Right renal pelvis (tissue), 4 donors: ENCODE measurements at regions not wholly inside any gene's neighbourhood (a gene's known extent, or its start where the extent isn't known, plus 50 kb on each side); places are given as distances from the start of the nearest gene placed in this dataset.
"Not testable (repeated sequence)": the region's sequence is repeated elsewhere in the genome, so short reads cannot be mapped to it uniquely, and the experiment has no call there.

Experiments used
- DNase-seq, 4 donors: peaks; one replicate each; pipeline ENCODE4 v3.0.0-alpha.2; 2013; ENCODE audit warnings: low read depth in 4 of 4, low spot score in 3 of 4, missing footprints in 1 of 4

DNA sequence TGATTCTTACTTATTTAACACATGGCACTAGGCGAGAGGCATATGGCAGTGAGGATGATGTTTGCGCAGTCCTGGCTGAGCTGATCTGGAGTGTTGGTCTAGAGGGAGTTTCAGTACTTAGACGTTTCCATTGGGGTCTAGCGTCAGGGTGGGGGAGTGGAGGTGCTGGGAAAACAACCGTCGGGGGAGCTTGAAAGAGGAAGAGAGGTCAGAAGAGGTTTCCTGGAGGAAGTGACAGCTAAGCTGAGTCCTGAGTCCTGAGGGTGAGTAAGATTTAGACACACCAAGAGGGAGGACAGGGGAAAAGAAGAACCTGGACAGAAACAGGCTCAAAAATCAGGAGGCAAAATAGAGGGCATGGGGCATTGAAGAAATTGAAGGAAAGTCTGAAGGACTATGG is 81.4 kb downstream of the ALOX5AP start:
- DNase-seq, result no peak

GRCh38 chr13:30818323-30818960 is 83.1 kb downstream of the ALOX5AP start:
- DNase-seq, result no peak

DNA sequence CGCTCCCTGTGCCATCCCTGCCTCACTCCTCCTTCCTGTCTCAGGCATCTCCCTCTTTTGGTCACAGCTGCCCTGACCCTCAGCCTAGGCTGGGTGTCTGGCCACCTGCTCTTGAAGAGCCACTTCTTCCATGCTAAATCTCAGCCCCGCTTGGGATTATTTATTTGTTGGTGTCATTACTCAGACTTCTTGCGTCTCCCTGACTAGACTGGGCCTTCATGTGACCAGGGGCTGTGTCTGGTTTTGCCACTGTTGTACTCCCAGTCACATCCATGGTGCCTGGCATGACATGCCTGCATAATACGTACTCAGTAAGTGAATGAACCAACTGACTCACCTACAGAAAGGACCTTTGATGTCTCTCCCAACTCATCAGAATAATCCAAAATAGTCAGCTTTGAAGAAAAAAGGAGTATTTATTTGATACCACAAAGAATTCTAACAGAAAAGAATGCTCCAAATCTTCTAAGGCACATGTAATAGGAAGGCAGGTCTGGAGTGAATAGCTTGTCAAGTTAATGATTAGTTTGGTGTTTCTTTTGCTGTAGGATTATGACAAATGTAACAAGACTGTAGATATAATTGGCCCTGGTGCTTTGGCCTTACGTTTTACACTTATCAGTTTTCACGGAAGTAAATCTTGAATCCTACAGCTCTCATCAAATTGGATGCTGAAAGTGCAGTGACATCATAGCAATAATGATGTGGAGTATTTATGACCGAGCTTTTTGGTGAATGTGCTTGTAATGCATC is 84.0 kb downstream of the ALOX5AP start:
- no peak for DNase-seq

DNA sequence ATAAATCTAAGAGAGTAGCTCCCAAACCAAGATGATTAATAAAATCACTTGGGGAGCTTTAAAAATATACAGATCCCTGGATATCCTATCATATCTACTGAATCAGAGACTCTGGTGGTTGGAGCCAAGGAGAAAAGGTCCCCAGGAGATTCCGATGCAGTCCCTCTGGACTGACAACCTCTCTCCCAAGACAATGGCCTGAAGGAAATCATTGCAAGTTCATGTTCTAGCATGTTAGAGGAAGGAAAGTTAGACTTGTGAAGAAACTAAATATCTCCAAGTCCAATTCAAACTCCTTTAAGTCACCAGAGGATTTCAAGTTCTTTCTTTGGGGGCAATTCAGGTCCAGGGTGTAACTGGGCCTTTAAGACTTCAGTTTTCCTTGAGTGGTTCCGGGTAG is 84.7 kb upstream of the MEDAG start:
- DNase-seq, result no peak

- DNase-seq, result no peak
These were observed 81.4 kb upstream of the MEDAG start for GRCh38 chr13:30824651-30825050.

GRCh38 chr13:30826911-30827577 is 79.0 kb upstream of the MEDAG start:
- no peak for DNase-seq

GRCh38 chr13:30827578-30827925 is 78.5 kb upstream of the MEDAG start:
- DNase-seq, result no peak

- DNase-seq, result no peak
These were observed 76.8 kb upstream of the MEDAG start for GRCh38 chr13:30829145-30829832.

- DNase-seq, result no peak
These were observed 76.0 kb upstream of the MEDAG start for GRCh38 chr13:30829833-30830637.

- no peak for DNase-seq
These were observed 75.5 kb upstream of the MEDAG start for GRCh38 chr13:30830638-30830965.

GRCh38 chr13:30831515-30831914 is 74.6 kb upstream of the MEDAG start:
- DNase-seq, result no peak

DNA sequence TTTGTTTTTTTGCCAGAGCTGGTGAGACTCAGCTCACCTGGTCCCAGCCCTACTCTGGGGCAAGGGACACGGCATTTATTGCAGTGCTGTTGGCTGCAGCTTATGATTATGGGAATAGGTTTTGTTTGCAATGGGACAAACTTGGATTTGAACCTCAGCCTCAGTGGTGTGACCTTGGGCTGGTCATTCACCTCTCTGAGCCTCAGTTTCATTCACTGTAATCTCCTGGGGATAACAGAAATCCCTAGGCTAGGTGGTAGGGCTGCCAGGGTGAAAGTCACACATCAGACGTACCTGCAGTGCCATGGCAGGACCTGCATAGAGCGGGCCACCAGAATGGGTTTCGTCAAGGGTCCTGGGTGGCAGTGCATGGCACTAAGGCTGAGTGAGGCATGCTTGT is 73.7 kb upstream of the MEDAG start:
- no peak for DNase-seq

- DNase-seq, result peak; percentile 52 to 82 (median 70)
These were observed 73.2 kb upstream of the MEDAG start for GRCh38 chr13:30832845-30833332.

DNA sequence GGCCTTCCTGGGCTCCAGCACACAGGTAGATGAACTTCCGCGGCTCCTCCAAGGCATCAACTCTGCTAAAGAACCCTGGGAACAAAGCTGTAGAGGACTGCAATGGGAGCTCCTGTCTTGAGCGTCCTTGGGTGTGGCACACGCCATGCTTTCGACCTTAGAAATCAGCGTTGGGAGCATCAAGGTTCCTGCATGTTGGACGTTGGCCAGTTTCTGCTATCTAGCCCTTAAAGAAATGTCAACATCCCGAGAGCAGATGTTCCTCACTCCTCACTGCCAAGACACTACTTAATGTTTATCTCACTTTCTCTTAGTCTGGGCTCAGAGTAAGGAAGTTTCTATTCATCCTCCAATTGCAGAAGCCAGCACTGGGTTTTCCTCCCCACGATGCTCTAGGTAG is 70.6 kb upstream of the MEDAG start:
- DNase-seq, result no peak

- DNase-seq, result no peak
These were observed 68.6 kb upstream of the MEDAG start for GRCh38 chr13:30837227-30838159.

DNA sequence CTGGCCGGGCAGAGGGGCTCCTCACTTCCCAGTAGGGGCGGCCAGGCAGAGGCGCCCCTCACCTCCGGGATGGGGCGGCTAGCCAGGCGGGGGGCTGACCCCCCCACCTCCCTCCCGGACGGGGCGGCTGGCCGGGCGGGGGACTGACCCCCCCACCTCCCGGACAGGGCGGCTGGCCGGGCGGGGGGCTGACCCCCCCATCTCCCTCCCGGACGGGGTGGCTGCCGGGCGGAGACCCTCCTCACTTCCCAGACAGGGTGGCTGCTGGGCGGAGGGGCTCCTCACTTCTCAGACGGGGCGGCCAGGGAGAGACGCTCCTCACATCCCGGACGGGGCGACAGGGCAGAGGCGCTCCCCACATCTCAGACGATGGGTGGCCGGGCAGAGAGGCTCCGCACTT is 66.4 kb upstream of the MEDAG start:
- DNase-seq, result not testable (repeated sequence)

GRCh38 chr13:30840515-30840914 is 65.6 kb upstream of the MEDAG start:
- no peak for DNase-seq

GRCh38 chr13:30841154-30841553 is 64.9 kb upstream of the MEDAG start:
- no peak for DNase-seq

DNA sequence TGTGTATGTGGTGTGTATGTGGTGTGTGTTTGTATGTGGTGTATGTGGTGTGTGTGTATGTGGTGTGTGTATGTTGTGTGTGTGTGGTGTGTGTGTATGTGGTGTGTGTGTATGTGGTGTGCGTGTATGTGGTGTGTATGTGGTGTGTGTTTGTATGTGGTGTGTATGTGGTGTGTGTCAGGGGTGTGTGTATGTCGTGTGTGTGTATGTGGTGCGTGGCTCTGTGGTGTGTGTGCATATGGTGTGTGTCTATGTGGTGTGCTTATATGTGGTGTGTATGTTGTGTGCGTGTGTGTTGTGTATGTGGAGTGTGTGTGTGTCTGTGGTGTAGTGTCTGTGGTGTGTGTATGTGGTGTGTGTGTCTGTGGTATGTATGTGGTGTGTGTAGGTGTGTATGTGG is 62.5 kb upstream of the MEDAG start:
- DNase-seq, result no peak
